GM23338 (cell line): ENCODE measurements at regions not wholly inside any gene's neighbourhood (a gene's known extent, or its start where the extent isn't known, plus 50 kb on each side); places are given as distances from the start of the nearest gene placed in this dataset.

Source experiments
- ATAC-seq: fragments of 200-7000 bp; cut with Tn5 transposase; 3 replicates; pipeline ENCODE4 v1.9.1; 2020
- DNase-seq: peaks from one replicate; pipeline ENCODE4 v3.0.0-alpha.2; 2015; ENCODE audit warnings: low spot score
- H2AFZ ChIP-seq: fragments of 200-600 bp; sonication (generic); 2 replicates; pipeline ENCODE4 v1.8.0; 2016; ENCODE audit warnings: antibody characterized with exemption, mild to moderate bottlenecking, moderate library complexity
- H3F3A ChIP-seq: fragments of 200-600 bp; sonication (generic); replicated peaks from 2 replicates; pipeline ENCODE4 v1.8.0; 2017; ENCODE audit warnings: antibody characterized with exemption, mixed run types, low read depth
- H3K27ac ChIP-seq: fragments of 200-600 bp; sonication (generic); 2 replicates; pipeline ENCODE4 v1.6.1; 2016; ENCODE audit warnings: low read depth
- H3K27me3 ChIP-seq: fragments of 200-600 bp; sonication (generic); 2 replicates; pipeline ENCODE4 v1.8.0; 2016; ENCODE audit warnings: mild to moderate bottlenecking, mixed run types, moderate library complexity; ENCODE audit not compliant: insufficient read depth
- H3K36me3 ChIP-seq: fragments of 200-600 bp; sonication (generic); 2 replicates; pipeline ENCODE4 v1.8.0; 2016; ENCODE audit warnings: mild to moderate bottlenecking; ENCODE audit not compliant: insufficient read depth
- H3K4me1 ChIP-seq: fragments of 200-600 bp; sonication (generic); 2 replicates; pipeline ENCODE4 v1.8.0; 2016; ENCODE audit warnings: mild to moderate bottlenecking, moderate library complexity; ENCODE audit not compliant: insufficient read depth
- H3K4me2 ChIP-seq: fragments of 200-600 bp; sonication (generic); 2 replicates; pipeline ENCODE4 v1.7.1; 2017; ENCODE audit warnings: mixed run types
- H3K4me3 ChIP-seq: fragments of 200-600 bp; sonication (generic); 2 replicates; pipeline ENCODE4 v1.6.1; 2016; ENCODE audit warnings: mixed run types
- H3K79me2 ChIP-seq: fragments of 200-600 bp; sonication (generic); replicated peaks from 2 replicates; pipeline ENCODE4 v1.8.0; 2017; ENCODE audit warnings: mild to moderate bottlenecking; ENCODE audit not compliant: insufficient read depth
- H3K9me2 ChIP-seq: fragments of 200-600 bp; sonication (generic); 2 replicates; pipeline ENCODE4 v1.8.0; 2017; ENCODE audit not compliant: insufficient read depth
- H4K20me1 ChIP-seq: fragments of 200-600 bp; sonication (generic); replicated peaks from 2 replicates; pipeline ENCODE4 v1.8.0; 2017; ENCODE audit warnings: mild to moderate bottlenecking; ENCODE audit not compliant: insufficient read depth
- H3K27ac Mint-ChIP-seq: 2 replicates; pipeline ENCODE4 v1.8.0; 2020; ENCODE audit warnings: inconsistent platforms, mild to moderate bottlenecking, moderate library complexity, mixed read lengths
- H3K27me3 Mint-ChIP-seq: 3 replicates; pipeline ENCODE4 v1.8.0; 2022; ENCODE audit warnings: low read depth, mild to moderate bottlenecking, moderate library complexity, mixed read lengths, inconsistent platforms; ENCODE audit not compliant: insufficient read depth, poor library complexity
- H3K36me3 Mint-ChIP-seq: 3 replicates; pipeline ENCODE4 v1.8.0; 2021; ENCODE audit warnings: low read depth, mild to moderate bottlenecking, inconsistent platforms, moderate library complexity, mixed read lengths
- H3K4me1 Mint-ChIP-seq: 3 replicates; pipeline ENCODE4 v1.8.0; 2020; ENCODE audit warnings: mild to moderate bottlenecking, inconsistent platforms, mixed read lengths
- H3K4me3 Mint-ChIP-seq: 3 replicates; pipeline ENCODE4 v1.8.0; 2021; ENCODE audit warnings: moderate library complexity, mild to moderate bottlenecking, inconsistent platforms, mixed read lengths
- H3K9me3 Mint-ChIP-seq: 3 replicates; pipeline ENCODE4 v1.8.0; 2020; ENCODE audit warnings: moderate library complexity, mild to moderate bottlenecking, inconsistent platforms, mixed read lengths
- CREB1 ChIP-seq: fragments of 250-450 bp; sonication (Bioruptor Pico); IDR thresholded peaks from 2 replicates; pipeline ENCODE4 v1.5.0; 2020; ENCODE audit warnings: low read depth, mild to moderate bottlenecking, moderate library complexity
- CTCF ChIP-seq, 2 experiments: fragments of 200-600 bp in 1 of 2; sonication (generic) in 1 of 2; conservative IDR thresholded peaks; 2 replicates each; pipeline versions ENCODE4 v1.5.1 to v1.6.1; 2016 to 2017; ENCODE audit warnings: antibody characterized with exemption in 2 of 2, low read depth in 2 of 2, mild to moderate bottlenecking in 2 of 2, moderate library complexity in 1 of 2
- EZH2 ChIP-seq: fragments of 200-600 bp; sonication (generic); IDR thresholded peaks from one replicate; pipeline ENCODE4 v1.8.0; 2017; ENCODE audit warnings: antibody characterized with exemption, mild to moderate bottlenecking, low read depth; ENCODE audit not compliant: unreplicated experiment
- EZH2phosphoT487 ChIP-seq: fragments of 200-600 bp; sonication (generic); IDR thresholded peaks from one replicate; pipeline ENCODE4 v1.8.1; 2018; ENCODE audit warnings: antibody characterized with exemption; ENCODE audit not compliant: unreplicated experiment
- JUNB ChIP-seq: IDR thresholded peaks from one replicate; pipeline ENCODE4 v1.6.1; 2016; ENCODE audit warnings: antibody characterized with exemption; ENCODE audit not compliant: unreplicated experiment
- NANOG ChIP-seq: IDR thresholded peaks from 2 replicates; pipeline ENCODE4 v1.6.1; 2016; ENCODE audit warnings: antibody characterized with exemption, borderline replicate concordance
- POLR2AphosphoS5 ChIP-seq: IDR thresholded peaks from 2 replicates; pipeline ENCODE4 v1.6.1; 2016; ENCODE audit warnings: antibody characterized with exemption, low read depth
- STAT1 ChIP-seq: IDR thresholded peaks from one replicate; pipeline ENCODE4 v1.6.1; 2016; ENCODE audit warnings: antibody characterized with exemption; ENCODE audit not compliant: unreplicated experiment
- ZNF114 ChIP-seq: fragments of 250-450 bp; sonication (Bioruptor Pico); IDR thresholded peaks from 2 replicates; pipeline ENCODE4 v1.5.0; 2020; ENCODE audit warnings: mild to moderate bottlenecking, moderate library complexity
- ZNF462 ChIP-seq: fragments of 250-450 bp; sonication (Bioruptor Pico); IDR thresholded peaks from 2 replicates; pipeline ENCODE4 v1.5.0; 2020; ENCODE audit warnings: mild to moderate bottlenecking, moderate library complexity
- TF ChIP-seq, protein P1 (sequence below): IDR thresholded peaks from one replicate; pipeline ENCODE4 v1.6.1; 2018; ENCODE audit warnings: antibody characterized with exemption; ENCODE audit not compliant: unreplicated experiment
- TF ChIP-seq, protein P2 (sequence below): IDR thresholded peaks from 2 replicates; pipeline ENCODE4 v1.6.1; 2016; ENCODE audit warnings: antibody characterized with exemption

DNA sequence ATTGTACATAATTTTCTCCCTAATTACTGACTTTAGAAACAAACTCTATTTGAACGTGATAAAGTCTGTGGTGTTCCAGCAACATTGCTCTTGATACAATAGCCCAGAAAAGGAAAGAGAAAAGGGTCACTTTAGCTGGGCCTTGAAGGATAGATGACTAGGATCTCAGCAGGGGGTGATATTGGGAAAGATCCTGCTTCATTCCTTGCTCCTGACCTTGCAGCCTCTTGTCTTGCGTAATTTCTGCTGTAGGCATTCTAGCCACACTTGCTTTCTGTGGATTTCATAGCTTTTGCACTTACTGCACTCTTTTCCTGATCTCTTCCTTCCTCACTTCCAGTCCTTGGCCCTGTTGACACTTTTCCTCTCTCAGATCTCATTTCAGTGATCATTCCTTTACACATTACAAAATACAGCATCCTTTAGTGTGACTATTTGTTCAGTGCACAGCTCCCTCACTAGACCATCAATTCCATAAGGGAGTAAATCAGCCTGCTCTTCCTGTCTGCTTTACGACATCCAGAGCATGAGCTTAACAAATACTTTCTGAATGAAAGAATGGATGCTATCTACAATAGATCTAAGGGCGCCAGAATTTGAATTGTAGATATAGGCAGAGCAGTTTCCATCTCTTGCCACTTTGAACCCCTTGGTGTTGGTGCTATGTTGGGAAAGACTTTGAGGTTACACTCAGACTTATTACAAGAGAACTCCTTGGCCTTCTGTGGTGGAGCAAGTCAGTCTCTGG lies 559.6 kb upstream of the MDFIC2 start:
- no peak overlapping the region for H3K27ac ChIP-seq
- Mint-ChIP-seq H3K4me3 (no peak overlapping the region), H3K36me3 (peaks cover 16% of the 10 kb centered on the region; the same call in 2 of the 3 replicates), H3K27me3 (peaks cover 3% of the 10 kb centered on the region), H3K4me1 (peaks cover 2% of the 10 kb centered on the region; the same call in 1 of the 3 replicates), H3K9me3 (peaks cover 21% of the 10 kb centered on the region), H3K27ac (no peak overlapping the region)
- no peak for TF ChIP-seq CREB1
- no peak for TF ChIP-seq CTCF (conservative IDR thresholded peaks at IDR 0.05; ENCODE audit: low read depth in 2 of 2)
- no peak for TF ChIP-seq JUNB
- TF ChIP-seq, protein P1, sequence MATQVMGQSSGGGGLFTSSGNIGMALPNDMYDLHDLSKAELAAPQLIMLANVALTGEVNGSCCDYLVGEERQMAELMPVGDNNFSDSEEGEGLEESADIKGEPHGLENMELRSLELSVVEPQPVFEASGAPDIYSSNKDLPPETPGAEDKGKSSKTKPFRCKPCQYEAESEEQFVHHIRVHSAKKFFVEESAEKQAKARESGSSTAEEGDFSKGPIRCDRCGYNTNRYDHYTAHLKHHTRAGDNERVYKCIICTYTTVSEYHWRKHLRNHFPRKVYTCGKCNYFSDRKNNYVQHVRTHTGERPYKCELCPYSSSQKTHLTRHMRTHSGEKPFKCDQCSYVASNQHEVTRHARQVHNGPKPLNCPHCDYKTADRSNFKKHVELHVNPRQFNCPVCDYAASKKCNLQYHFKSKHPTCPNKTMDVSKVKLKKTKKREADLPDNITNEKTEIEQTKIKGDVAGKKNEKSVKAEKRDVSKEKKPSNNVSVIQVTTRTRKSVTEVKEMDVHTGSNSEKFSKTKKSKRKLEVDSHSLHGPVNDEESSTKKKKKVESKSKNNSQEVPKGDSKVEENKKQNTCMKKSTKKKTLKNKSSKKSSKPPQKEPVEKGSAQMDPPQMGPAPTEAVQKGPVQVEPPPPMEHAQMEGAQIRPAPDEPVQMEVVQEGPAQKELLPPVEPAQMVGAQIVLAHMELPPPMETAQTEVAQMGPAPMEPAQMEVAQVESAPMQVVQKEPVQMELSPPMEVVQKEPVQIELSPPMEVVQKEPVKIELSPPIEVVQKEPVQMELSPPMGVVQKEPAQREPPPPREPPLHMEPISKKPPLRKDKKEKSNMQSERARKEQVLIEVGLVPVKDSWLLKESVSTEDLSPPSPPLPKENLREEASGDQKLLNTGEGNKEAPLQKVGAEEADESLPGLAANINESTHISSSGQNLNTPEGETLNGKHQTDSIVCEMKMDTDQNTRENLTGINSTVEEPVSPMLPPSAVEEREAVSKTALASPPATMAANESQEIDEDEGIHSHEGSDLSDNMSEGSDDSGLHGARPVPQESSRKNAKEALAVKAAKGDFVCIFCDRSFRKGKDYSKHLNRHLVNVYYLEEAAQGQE, result no peak
- TF ChIP-seq EZH2phosphoT487, result no peak
- TF ChIP-seq, protein P2, sequence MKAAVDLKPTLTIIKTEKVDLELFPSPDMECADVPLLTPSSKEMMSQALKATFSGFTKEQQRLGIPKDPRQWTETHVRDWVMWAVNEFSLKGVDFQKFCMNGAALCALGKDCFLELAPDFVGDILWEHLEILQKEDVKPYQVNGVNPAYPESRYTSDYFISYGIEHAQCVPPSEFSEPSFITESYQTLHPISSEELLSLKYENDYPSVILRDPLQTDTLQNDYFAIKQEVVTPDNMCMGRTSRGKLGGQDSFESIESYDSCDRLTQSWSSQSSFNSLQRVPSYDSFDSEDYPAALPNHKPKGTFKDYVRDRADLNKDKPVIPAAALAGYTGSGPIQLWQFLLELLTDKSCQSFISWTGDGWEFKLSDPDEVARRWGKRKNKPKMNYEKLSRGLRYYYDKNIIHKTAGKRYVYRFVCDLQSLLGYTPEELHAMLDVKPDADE, result no peak
- TF ChIP-seq NANOG, result no peak
- no peak for TF ChIP-seq EZH2
- no peak for TF ChIP-seq POLR2AphosphoS5
- TF ChIP-seq ZNF114 (CRISPR knock-in tag), result no peak
- no peak for TF ChIP-seq STAT1
- no peak for TF ChIP-seq ZNF462 (CRISPR knock-in tag)
- ATAC-seq, result no peak
- no peak overlapping the region for H3K4me3 ChIP-seq
- no peaks in the 10 kb centered on the region for H3K4me1 ChIP-seq
- no peak overlapping the region for H2AFZ ChIP-seq
- peaks cover 8% of the 10 kb centered on the region; the same call in 1 of the 2 replicates for H3K9me2 ChIP-seq
- H3K27me3 ChIP-seq, result no peaks in the 10 kb centered on the region
- no peak for DNase-seq
- peaks cover 10% of the 10 kb centered on the region; the same call in 1 of the 2 replicates for H3K36me3 ChIP-seq
- H3K4me2 ChIP-seq, result no peak overlapping the region
- H3K79me2 ChIP-seq, result no peaks in the 10 kb centered on the region
- H3F3A ChIP-seq, result no peaks in the 10 kb centered on the region
- H4K20me1 ChIP-seq, result no peaks in the 10 kb centered on the region
